B cell (primary cell): ENCODE measurements at regions not wholly inside any gene's neighbourhood (a gene's known extent, or its start where the extent isn't known, plus 50 kb on each side); places are given as distances from the start of the nearest gene placed in this dataset.

ENCODE experiments used
- ATAC-seq: fragments of 200-7000 bp; cut with Tn5 transposase; one replicate; pipeline ENCODE4 v1.10.0; 2021; ENCODE audit warnings: low read depth, mild to moderate bottlenecking, moderate number of reproducible peaks, moderate library complexity
- CTCF ChIA-PET: fragments of 350-600 bp; sonication (Branson Sonifier 250); formaldehyde crosslinking; loops from one replicate; lab custom pipeline; 2021; ENCODE audit warnings: antibody characterized with exemption, inconsistent platforms; lab: Charles Lee
- POLR2A ChIA-PET: fragments of 350-600 bp; sonication (Branson Sonifier 250); formaldehyde crosslinking; loops from one replicate; lab custom pipeline; 2021; ENCODE audit warnings: antibody characterized with exemption; lab: Charles Lee
- DNase-seq: peaks from one replicate; pipeline ENCODE4 v3.0.0; 2013
- H2AFZ ChIP-seq: 2 replicates; pipeline ENCODE4 v1.6.1; 2012; ENCODE audit warnings: mild to moderate bottlenecking, low read depth, low read length; ENCODE audit not compliant: insufficient read depth, poor library complexity, severe bottlenecking
- H3K27ac ChIP-seq, 2 donors: 1 replicate in 1 of 2; 2 replicates in 1 of 2; pipeline ENCODE4 v1.5.1; 2012 to 2013; ENCODE audit warnings: low read length in 2 of 2, mild to moderate bottlenecking in 2 of 2, moderate library complexity in 1 of 2
- H3K27me3 ChIP-seq, 4 experiments: fragments of 200-600 bp in 1 of 4; sonication (generic) in 1 of 4; replicated peaks in 1 of 4; 1 replicate in 2 of 4; 2 replicates in 2 of 4; pipeline versions ENCODE4 v1.6.1 to v1.7.0; 2013 to 2016; ENCODE audit warnings: low read length in 3 of 4, mild to moderate bottlenecking in 2 of 4, mixed read lengths in 1 of 4, moderate library complexity in 1 of 4; ENCODE audit not compliant: insufficient read depth in 4 of 4, control insufficient read depth in 3 of 4; ENCODE audit errors: control extremely low read depth in 1 of 4
- H3K36me3 ChIP-seq, 2 experiments: replicated peaks in 1 of 2; 1 replicate in 1 of 2; 2 replicates in 1 of 2; pipeline versions ENCODE4 v1.6.1 to v1.7.1; 2013; ENCODE audit warnings: low read length in 1 of 2; ENCODE audit not compliant: insufficient read depth in 2 of 2, control insufficient read depth in 1 of 2; ENCODE audit errors: control extremely low read depth in 1 of 2, extremely low read depth in 1 of 2
- H3K4me1 ChIP-seq, 2 donors: fragments of 200-600 bp in 1 of 2; sonication (generic) in 1 of 2; 1 replicate in 1 of 2; 2 replicates in 1 of 2; pipeline versions ENCODE4 v1.5.1 to v1.6.1; 2013 to 2017; ENCODE audit warnings: low read length in 2 of 2; ENCODE audit not compliant: control insufficient read depth in 2 of 2, insufficient read depth in 2 of 2
- H3K4me2 ChIP-seq: replicated peaks from 2 replicates; pipeline ENCODE3; 2012; ENCODE audit warnings: mild to moderate bottlenecking, low read depth, low read length; ENCODE audit not compliant: poor library complexity, severe bottlenecking
- H3K4me3 ChIP-seq, 5 experiments: fragments of 200-600 bp in 1 of 5; sonication (generic) in 1 of 5; 1 replicate in 3 of 5; 2 replicates in 2 of 5; pipeline versions ENCODE4 v1.5.1 to v1.7.0; 2011 to 2016; ENCODE audit warnings: low read length in 4 of 5, mild to moderate bottlenecking in 4 of 5, low read depth in 2 of 5, control low read depth in 1 of 5, moderate library complexity in 1 of 5; ENCODE audit not compliant: insufficient read depth in 1 of 5; ENCODE audit errors: control extremely low read depth in 1 of 5, extremely low read depth in 1 of 5
- H3K79me2 ChIP-seq: fragments of 200-600 bp; sonication (generic); one replicate; pipeline ENCODE4 v1.6.0; 2016; ENCODE audit warnings: low read length; ENCODE audit not compliant: control insufficient read depth, insufficient read depth
- H3K9ac ChIP-seq: fragments of 200-600 bp; sonication (generic); 2 replicates; pipeline ENCODE4 v1.6.1; 2017; ENCODE audit warnings: mild to moderate bottlenecking, low read length, moderate library complexity
- H3K9me3 ChIP-seq, 3 donors: one replicate each; pipeline versions ENCODE4 v1.6.1 to v1.7.1; 2013; ENCODE audit warnings: low read length in 2 of 3; ENCODE audit not compliant: control insufficient read depth in 2 of 3, insufficient read depth in 1 of 3; ENCODE audit errors: control extremely low read depth in 1 of 3
- H4K20me1 ChIP-seq: 2 replicates; pipeline ENCODE4 v1.6.0; 2012; ENCODE audit warnings: mild to moderate bottlenecking, low read length; ENCODE audit not compliant: insufficient read depth, control insufficient read depth, poor library complexity, severe bottlenecking
- H3K27ac Mint-ChIP-seq: one replicate; pipeline ENCODE4 v1.8.0; 2021; ENCODE audit warnings: mixed read lengths
- H3K27me3 Mint-ChIP-seq: one replicate; pipeline ENCODE4 v1.8.0; 2021; ENCODE audit warnings: mixed read lengths
- H3K4me1 Mint-ChIP-seq: one replicate; pipeline ENCODE4 v1.8.0; 2021; ENCODE audit warnings: mixed read lengths
- H3K4me3 Mint-ChIP-seq: one replicate; pipeline ENCODE4 v1.8.0; 2021; ENCODE audit warnings: mixed read lengths
- H3K9me3 Mint-ChIP-seq: one replicate; pipeline ENCODE4 v1.8.0; 2022; ENCODE audit warnings: mixed read lengths; ENCODE audit not compliant: insufficient read depth
- EZH2 ChIP-seq: IDR thresholded peaks from 2 replicates; pipeline ENCODE4 v1.6.1; 2012; ENCODE audit warnings: borderline replicate concordance, low read depth, mild to moderate bottlenecking, moderate library complexity, low read length; ENCODE audit not compliant: insufficient read depth, poor library complexity, severe bottlenecking
- WGBS: methylation state at CpG from one replicate; pipeline ENCODE4 v1.1.5; 2013; ENCODE audit warnings: missing lambda C conversion rate; ENCODE audit not compliant: insufficient coverage; 5-methylcytosine and 5-hydroxymethylcytosine counted together
- intact Hi-C: fragments of 100-400 bp; cut with micrococcal nuclease; formaldehyde crosslinking; loops from one replicate; pipeline ENCODE4 v1.10.0; 2022
- TF ChIP-seq, protein P1 (sequence below): fragments of 200-600 bp; IDR thresholded peaks from one replicate; pipeline ENCODE4 v1.8.0; 2022; ENCODE audit warnings: antibody characterized with exemption, mild to moderate bottlenecking

DNA sequence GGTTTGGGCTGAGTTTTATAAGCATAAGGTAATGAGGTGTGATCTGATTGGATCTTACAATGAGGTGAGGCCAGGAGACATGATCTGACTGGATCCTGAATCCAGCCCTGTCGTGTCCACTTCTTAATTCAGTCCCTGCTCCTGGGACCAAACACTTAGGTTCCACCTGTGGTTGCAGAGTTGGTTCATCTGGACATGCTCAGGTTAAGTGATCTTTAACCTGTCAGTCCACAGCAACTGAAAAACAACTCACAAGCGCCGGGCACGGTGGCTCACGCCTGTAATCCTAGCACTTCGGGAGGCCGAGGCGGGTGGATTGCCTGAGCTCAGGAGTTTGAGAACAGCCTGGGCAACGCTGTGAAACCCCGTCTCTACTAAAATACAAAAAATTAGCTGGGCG is 679.3 kb upstream of the ALCAM start:
- CTCF ChIA-PET = no interaction called here
- DNase-seq (no peak), ATAC-seq (no peak)
- Mint-ChIP-seq H3K4me1 (no peaks in the 10 kb centered on the region), H3K27ac (no peak overlapping the region), H3K27me3 (no peaks in the 10 kb centered on the region), H3K4me3 (no peak overlapping the region), H3K9me3 (peaks cover 11% of the 10 kb centered on the region)
- H3K9me3 ChIP-seq = peaks cover 0 to 9% (median 0%) of the 10 kb centered on the region in 3 donors
- no peak overlapping the region for H2AFZ ChIP-seq
- TF ChIP-seq EZH2 = no peak
- TF ChIP-seq, protein P1, sequence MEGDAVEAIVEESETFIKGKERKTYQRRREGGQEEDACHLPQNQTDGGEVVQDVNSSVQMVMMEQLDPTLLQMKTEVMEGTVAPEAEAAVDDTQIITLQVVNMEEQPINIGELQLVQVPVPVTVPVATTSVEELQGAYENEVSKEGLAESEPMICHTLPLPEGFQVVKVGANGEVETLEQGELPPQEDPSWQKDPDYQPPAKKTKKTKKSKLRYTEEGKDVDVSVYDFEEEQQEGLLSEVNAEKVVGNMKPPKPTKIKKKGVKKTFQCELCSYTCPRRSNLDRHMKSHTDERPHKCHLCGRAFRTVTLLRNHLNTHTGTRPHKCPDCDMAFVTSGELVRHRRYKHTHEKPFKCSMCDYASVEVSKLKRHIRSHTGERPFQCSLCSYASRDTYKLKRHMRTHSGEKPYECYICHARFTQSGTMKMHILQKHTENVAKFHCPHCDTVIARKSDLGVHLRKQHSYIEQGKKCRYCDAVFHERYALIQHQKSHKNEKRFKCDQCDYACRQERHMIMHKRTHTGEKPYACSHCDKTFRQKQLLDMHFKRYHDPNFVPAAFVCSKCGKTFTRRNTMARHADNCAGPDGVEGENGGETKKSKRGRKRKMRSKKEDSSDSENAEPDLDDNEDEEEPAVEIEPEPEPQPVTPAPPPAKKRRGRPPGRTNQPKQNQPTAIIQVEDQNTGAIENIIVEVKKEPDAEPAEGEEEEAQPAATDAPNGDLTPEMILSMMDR = no peak
- no peak overlapping the region for H3K4me2 ChIP-seq
- H4K20me1 ChIP-seq = no peaks in the 10 kb centered on the region
- H3K9ac ChIP-seq = no peak overlapping the region
- no peaks in the 10 kb centered on the region for H3K79me2 ChIP-seq
- H3K27ac ChIP-seq = no peak overlapping the region
- H3K27me3 ChIP-seq = no peaks in the 10 kb centered on the region
- POLR2A ChIA-PET = no interaction called here
- no peaks in the 10 kb centered on the region for H3K36me3 ChIP-seq
- H3K4me3 ChIP-seq = no peak overlapping the region
- 95% methylated on average over 11 of the region's 11 CpGs for WGBS
- intact Hi-C loops = no loop called here
- H3K4me1 ChIP-seq = no peaks in the 10 kb centered on the region

DNA sequence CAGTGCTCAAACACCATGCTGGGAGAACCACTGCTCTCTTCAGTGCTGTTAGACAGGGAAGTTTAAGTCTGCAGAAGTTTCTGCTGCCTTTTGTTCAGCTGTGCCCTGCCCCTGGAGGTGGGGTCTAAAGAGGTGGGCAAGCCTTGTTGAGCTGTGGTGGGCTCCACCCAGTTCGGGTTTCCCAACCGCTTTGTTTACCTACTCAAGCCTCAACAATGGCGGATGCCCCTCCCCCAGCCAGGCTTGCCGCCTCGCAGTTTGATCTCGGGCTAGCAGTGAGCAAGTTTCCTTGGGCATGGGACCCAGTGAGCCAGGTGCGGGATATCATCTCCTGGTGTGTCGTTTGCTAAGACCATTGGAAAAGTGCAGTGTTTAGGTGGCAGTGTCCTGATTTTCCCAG is 670.2 kb upstream of the ALCAM start:
- Histone ChIP-seq H4K20me1 (no peaks in the 10 kb centered on the region), H3K4me2 (no peak overlapping the region), H3K9ac (no peak overlapping the region), H3K27ac (no peak overlapping the region), H3K9me3 (peaks cover 0 to 5% (median 0%) of the 10 kb centered on the region in 3 donors), H3K36me3 (no peaks in the 10 kb centered on the region), H3K4me3 (no peak overlapping the region), H3K27me3 (no peaks in the 10 kb centered on the region), H3K4me1 (no peaks in the 10 kb centered on the region), H3K79me2 (no peaks in the 10 kb centered on the region), H2AFZ (no peak overlapping the region)
- peaks cover 3% of the 10 kb centered on the region for H3K9me3 Mint-ChIP-seq
- WGBS = 80% methylated on average over 6 of the region's 8 CpGs
- intact Hi-C loops = no loop called here
- no peak overlapping the region for H3K27ac Mint-ChIP-seq
- no peak overlapping the region for H3K4me3 Mint-ChIP-seq
- no peak for DNase-seq
- no peaks in the 10 kb centered on the region for H3K4me1 Mint-ChIP-seq
- TF ChIP-seq, protein P1 = no peak
- TF ChIP-seq EZH2 = no peak
- H3K27me3 Mint-ChIP-seq = peaks cover 4% of the 10 kb centered on the region
- ChIA-PET CTCF (no interaction called here), POLR2A (no interaction called here)
- no peak for ATAC-seq
